HG03442 (cell line): ENCODE measurements at regions not wholly inside any gene's neighbourhood (a gene's known extent, or its start where the extent isn't known, plus 50 kb on each side); places are given as distances from the start of the nearest gene placed in this dataset.

Experiments used
- ATAC-seq: cut with Tn5 transposase; IDR thresholded peaks from one replicate; pipeline ENCODE4 v1.9.1; 2021; ENCODE audit warnings: mild to moderate bottlenecking, moderate library complexity; ENCODE audit not compliant: unreplicated experiment

GRCh38 chr16:27737513-27737912, 187.6 kb downstream of the KATNIP start:
- no peak for ATAC-seq
